Mammary epithelial cell (primary cell): ENCODE measurements at regions not wholly inside any gene's neighbourhood (a gene's known extent, or its start where the extent isn't known, plus 50 kb on each side); places are given as distances from the start of the nearest gene placed in this dataset.

ENCODE experiments used
- CTCF ChIP-seq, 2 donors: IDR thresholded peaks in 1 of 2; conservative IDR thresholded peaks in 1 of 2; 2 replicates each; pipeline ENCODE4 v1.5.1; 2011 to 2012; ENCODE audit warnings: inconsistent platforms in 2 of 2, low read length in 2 of 2, mild to moderate bottlenecking in 2 of 2, control low read depth in 1 of 2, low read depth in 1 of 2; ENCODE audit not compliant: insufficient read depth in 1 of 2; ENCODE audit errors: extremely low read depth in 1 of 2
- EZH2 ChIP-seq: IDR thresholded peaks from 2 replicates; pipeline ENCODE4 v1.6.1; 2012; ENCODE audit warnings: low read length, inconsistent platforms, borderline replicate concordance

GRCh38 chr16:76683051-76683450 is 405.9 kb downstream of the CNTNAP4 start:
- no peak for TF ChIP-seq EZH2
- no peak for TF ChIP-seq CTCF (conservative IDR thresholded peaks at IDR 0.05 in 1 of 2, IDR thresholded peaks at IDR 0.05 in 1 of 2; ENCODE audit: extremely low read depth in 1 of 2, insufficient read depth in 1 of 2, low read depth in 1 of 2, low read length in 2 of 2)
